ENCODE measurements at regions not wholly inside any gene's neighbourhood (a gene's known extent, or its start where the extent isn't known, plus 50 kb on each side); places are given as distances from the start of the nearest gene placed in this dataset.

- no peak for DNase-seq (ENCODE audit: low spot score)
- BruUV-seq (replicated peaks) = no TSS peak
- Histone ChIP-seq H3K4me1 (ENCODE audit: insufficient read depth, low read length, poor library complexity, severe bottlenecking) (no peaks in the 10 kb centered on the region), H3K79me2 (ENCODE audit: insufficient read depth, low read depth, low read length) (no peaks in the 10 kb centered on the region), H3K4me3 (ENCODE audit: low read depth, low read length, poor library complexity, severe bottlenecking) (no peak overlapping the region), H3K4me2 (ENCODE audit: low read length) (no peak overlapping the region), H4K20me1 (ENCODE audit: insufficient read depth, low read length) (no peaks in the 10 kb centered on the region), H3K27ac (ENCODE audit: low read depth, low read length, poor library complexity, severe bottlenecking) (no peak overlapping the region), H3K36me3 (ENCODE audit: insufficient read depth, low read length) (no peaks in the 10 kb centered on the region), H3K9me3 (ENCODE audit: low read length) (no peaks in the 10 kb centered on the region), H2AFZ (ENCODE audit: low read length) (no peak overlapping the region), H3K9me2 (ENCODE audit: insufficient read depth, low read length) (no peaks in the 10 kb centered on the region)
- intact Hi-C loops (cut with micrococcal nuclease; ENCODE audit: unreplicated experiment) = no loop called here
- no peak for TF ChIP-seq CTCF (conservative IDR thresholded peaks at IDR 0.05; ENCODE audit: low read length)
- no peak for TF ChIP-seq EZH2phosphoT487 (IDR thresholded peaks at IDR 0.05; ENCODE audit: borderline replicate concordance, low read depth, low read length)
- ChIA-PET POLR2A (interaction anchor here (0.9 kb wide), 1 partner anchor 376 kb away, joined by 3 read pairs; no protein-coding TSS in a partner anchor), CTCF (ENCODE audit: unreplicated experiment) (no interaction called here)
Observed at GRCh38 chr7:18317941-18318340, 177.6 kb upstream of the HDAC9 start.

GRCh38 chr7:18320422-18320821 is 175.1 kb upstream of the HDAC9 start:
- TF ChIP-seq CTCF (conservative IDR thresholded peaks at IDR 0.05; ENCODE audit: low read length) (no peak), EZH2phosphoT487 (IDR thresholded peaks at IDR 0.05; ENCODE audit: borderline replicate concordance, low read depth, low read length) (no peak)
- no TSS peak for BruUV-seq (replicated peaks)
- no peaks in the 10 kb centered on the region for H3K9me2 ChIP-seq (ENCODE audit: insufficient read depth, low read length)
- DNase-seq (ENCODE audit: low spot score) = no peak
- H3K27ac ChIP-seq (ENCODE audit: low read depth, low read length, poor library complexity, severe bottlenecking) = no peak overlapping the region
- no peaks in the 10 kb centered on the region for H3K79me2 ChIP-seq (ENCODE audit: insufficient read depth, low read depth, low read length)
- H3K9me3 ChIP-seq (ENCODE audit: low read length) = no peaks in the 10 kb centered on the region
- no peak overlapping the region for H3K4me2 ChIP-seq (ENCODE audit: low read length)
- POLR2A ChIA-PET = no interaction called here
- no peaks in the 10 kb centered on the region for H3K36me3 ChIP-seq (ENCODE audit: insufficient read depth, low read length)
- no peak overlapping the region for H3K4me3 ChIP-seq (ENCODE audit: low read depth, low read length, poor library complexity, severe bottlenecking)
- no peaks in the 10 kb centered on the region for H3K4me1 ChIP-seq (ENCODE audit: insufficient read depth, low read length, poor library complexity, severe bottlenecking)
- CTCF ChIA-PET (ENCODE audit: unreplicated experiment) = no interaction called here
- H2AFZ ChIP-seq (ENCODE audit: low read length) = no peak overlapping the region
- no peaks in the 10 kb centered on the region for H4K20me1 ChIP-seq (ENCODE audit: insufficient read depth, low read length)
- intact Hi-C loops (cut with micrococcal nuclease; ENCODE audit: unreplicated experiment) = loop anchor here (5.0 kb wide), 1 partner anchor 548 kb away; no protein-coding TSS in a partner anchor

- Histone ChIP-seq H3K4me1 (ENCODE audit: insufficient read depth, low read length, poor library complexity, severe bottlenecking) (no peaks in the 10 kb centered on the region), H3K4me3 (ENCODE audit: low read depth, low read length, poor library complexity, severe bottlenecking) (no peak overlapping the region), H3K36me3 (ENCODE audit: insufficient read depth, low read length) (no peaks in the 10 kb centered on the region), H3K27ac (ENCODE audit: low read depth, low read length, poor library complexity, severe bottlenecking) (no peak overlapping the region), H3K9me2 (ENCODE audit: insufficient read depth, low read length) (no peaks in the 10 kb centered on the region), H4K20me1 (ENCODE audit: insufficient read depth, low read length) (no peaks in the 10 kb centered on the region), H3K9me3 (ENCODE audit: low read length) (no peaks in the 10 kb centered on the region), H2AFZ (ENCODE audit: low read length) (no peak overlapping the region), H3K4me2 (ENCODE audit: low read length) (no peak overlapping the region), H3K79me2 (ENCODE audit: insufficient read depth, low read depth, low read length) (no peaks in the 10 kb centered on the region)
- peak; percentile 47 for DNase-seq (ENCODE audit: low spot score)
- intact Hi-C loops (cut with micrococcal nuclease; ENCODE audit: unreplicated experiment) = loop anchor here (5.0 kb wide), 1 partner anchor 549 kb away; no protein-coding TSS in a partner anchor
- CTCF ChIA-PET (ENCODE audit: unreplicated experiment) = no interaction called here
- no TSS peak for BruUV-seq (replicated peaks)
- TF ChIP-seq EZH2phosphoT487 (IDR thresholded peaks at IDR 0.05; ENCODE audit: borderline replicate concordance, low read depth, low read length) (no peak), CTCF (conservative IDR thresholded peaks at IDR 0.05; ENCODE audit: low read length) (peak; percentile 80)
- POLR2A ChIA-PET = no interaction called here
Observed at GRCh38 chr7:18320971-18321567, 174.5 kb upstream of the HDAC9 start.
